Natural killer cell treated with Interleukin-12 subunit alpha and Interleukin-12 subunit beta and Interleukin-15 and Interleukin-18, amount 100 ng/mL, for 72 hours (primary cell): ENCODE measurements at regions not wholly inside any gene's neighbourhood (a gene's known extent, or its start where the extent isn't known, plus 50 kb on each side); places are given as distances from the start of the nearest gene placed in this dataset.
A peak's percentile ranks its signal among the peaks of the same experiment; 100 is the strongest.

Experiments
- ATAC-seq, 2 donors: fragments of 150-1000 bp; cut with Tn5 transposase in 1 of 2; sonication (Bioruptor Pico), chemical (Tn5 transposase) in 1 of 2; 2 replicates each; pipeline ENCODE4 v1.10.0; 2021
- DNase-seq: peaks from one replicate; pipeline ENCODE4 v3.0.0; 2022; ENCODE audit warnings: low spot score
- H3K27ac Mint-ChIP-seq, 2 donors: 1 replicate in 1 of 2; 2 replicates in 1 of 2; pipeline ENCODE4 v1.8.0; 2022; ENCODE audit warnings: mixed read lengths in 2 of 2, mild to moderate bottlenecking in 1 of 2, moderate library complexity in 1 of 2
- H3K27me3 Mint-ChIP-seq, 2 donors: 1 replicate in 1 of 2; 2 replicates in 1 of 2; pipeline ENCODE4 v1.8.0; 2022; ENCODE audit warnings: mixed read lengths in 2 of 2
- H3K36me3 Mint-ChIP-seq: one replicate; pipeline ENCODE4 v1.8.0; 2022; ENCODE audit warnings: mixed read lengths
- H3K4me1 Mint-ChIP-seq, 2 donors: 1 replicate in 1 of 2; 2 replicates in 1 of 2; pipeline ENCODE4 v1.8.0; 2022; ENCODE audit warnings: low read depth in 2 of 2, mixed read lengths in 2 of 2, mild to moderate bottlenecking in 1 of 2
- H3K4me3 Mint-ChIP-seq: one replicate; pipeline ENCODE4 v1.8.0; 2022; ENCODE audit warnings: mixed read lengths
- H3K9me3 Mint-ChIP-seq: 2 replicates; pipeline ENCODE4 v1.8.0; 2022; ENCODE audit warnings: mixed read lengths

DNA sequence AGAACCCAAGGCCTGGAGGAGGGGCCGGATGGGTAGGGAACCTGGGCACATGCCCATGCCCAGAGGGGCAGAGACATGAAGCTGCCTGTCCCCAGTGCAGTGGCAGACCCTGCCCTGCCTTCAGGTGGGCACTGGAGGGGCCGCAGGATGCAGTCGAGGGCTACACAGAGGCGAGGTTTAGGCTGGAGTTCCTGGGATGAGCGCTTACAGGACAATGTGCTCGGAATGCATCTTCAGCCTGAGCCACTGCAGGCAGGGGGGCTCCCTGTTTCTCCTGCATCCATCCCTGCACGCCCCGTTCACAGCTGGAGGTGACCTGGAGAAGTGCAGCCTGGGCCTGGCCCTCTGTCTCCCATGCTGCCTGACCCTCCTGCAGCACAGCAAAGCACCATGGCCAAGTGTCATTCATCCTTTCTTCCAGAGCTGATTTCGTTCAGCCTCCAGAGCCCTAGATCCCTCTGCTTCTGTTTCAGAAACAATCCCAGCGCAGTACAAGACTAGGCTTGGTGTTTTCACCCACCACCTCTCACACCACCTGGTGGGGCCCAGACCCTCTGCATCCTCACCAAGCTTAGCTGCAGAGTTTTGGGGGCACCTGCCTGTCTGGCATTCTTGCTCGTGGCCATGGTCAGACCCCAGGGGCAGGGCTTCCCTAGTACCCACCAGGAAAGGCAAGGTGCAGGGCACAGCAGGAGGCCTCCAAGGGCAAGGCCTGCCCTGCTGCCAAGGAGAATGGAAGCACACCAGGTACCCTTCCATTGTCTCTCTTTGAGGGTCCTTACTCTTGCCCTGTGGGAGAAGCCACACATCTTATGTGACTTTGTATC lies 311.9 kb downstream of the TCERG1L start:
- ATAC-seq (peak; percentile 39 to 40), DNase-seq (no peak)

DNA sequence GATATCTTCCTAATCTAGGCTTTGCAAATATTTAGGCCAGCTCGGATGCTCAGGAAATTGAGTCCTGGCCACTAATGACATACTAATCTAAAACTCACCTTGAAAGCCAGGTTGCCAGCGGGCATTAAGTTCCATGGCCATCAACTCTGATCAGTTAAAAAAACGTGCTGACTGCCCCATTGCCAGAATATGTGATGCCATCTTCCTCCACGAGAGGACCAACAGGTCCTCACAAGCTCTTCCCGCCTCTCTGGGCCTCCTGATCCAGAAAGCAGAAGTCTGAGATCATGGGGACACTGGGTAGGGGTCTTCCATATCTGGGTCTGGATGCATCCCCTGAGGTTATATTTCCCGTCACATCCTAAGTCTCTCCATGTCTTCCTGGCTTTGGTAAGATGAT lies 311.3 kb downstream of the TCERG1L start:
- Mint-ChIP-seq H3K4me3 (no peak overlapping the region), H3K4me1 (no peaks in the 10 kb centered on the region), H3K27ac (no peak overlapping the region), H3K36me3 (no peaks in the 10 kb centered on the region), H3K27me3 (peaks cover 4 to 9% of the 10 kb centered on the region in 2 donors), H3K9me3 (peaks cover 3% of the 10 kb centered on the region)
- no peak for DNase-seq
- ATAC-seq, result no peak

More for the DNA sequence above, 311.9 kb downstream of the TCERG1L start:
- H3K4me1 Mint-ChIP-seq, result no peaks in the 10 kb centered on the region
- H3K27ac Mint-ChIP-seq, result no peak overlapping the region
- peaks cover 3% of the 10 kb centered on the region for H3K9me3 Mint-ChIP-seq
- H3K27me3 Mint-ChIP-seq, result peaks cover 4 to 9% of the 10 kb centered on the region in 2 donors
- no peaks in the 10 kb centered on the region for H3K36me3 Mint-ChIP-seq
- H3K4me3 Mint-ChIP-seq, result no peak overlapping the region

DNA sequence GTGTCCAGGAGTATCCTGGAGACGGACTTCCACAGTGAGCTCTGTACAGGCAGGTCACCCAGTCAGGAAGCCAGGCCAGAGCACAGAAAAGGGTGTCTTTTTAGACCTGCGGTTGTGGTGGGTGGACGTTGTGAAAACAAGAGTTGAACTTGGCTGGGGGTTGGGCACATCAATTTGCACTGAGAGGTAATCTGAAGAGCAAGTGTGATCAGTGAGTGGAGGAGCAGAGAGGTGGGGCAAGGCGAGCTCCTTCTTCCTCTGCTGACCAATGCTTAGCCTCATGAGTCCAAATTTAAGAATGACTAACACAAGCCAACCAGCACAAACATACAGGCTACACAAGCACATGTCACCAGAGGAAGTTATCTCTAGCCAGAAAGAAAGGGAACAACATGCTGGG lies 310.8 kb downstream of the TCERG1L start:
- H3K36me3 Mint-ChIP-seq, result no peaks in the 10 kb centered on the region
- no peak for DNase-seq
- no peak for ATAC-seq
- H3K9me3 Mint-ChIP-seq, result peaks cover 5% of the 10 kb centered on the region
- H3K27me3 Mint-ChIP-seq, result peaks cover 4 to 9% of the 10 kb centered on the region in 2 donors
- no peak overlapping the region for H3K4me3 Mint-ChIP-seq
- H3K27ac Mint-ChIP-seq, result no peak overlapping the region
- no peaks in the 10 kb centered on the region for H3K4me1 Mint-ChIP-seq

DNA sequence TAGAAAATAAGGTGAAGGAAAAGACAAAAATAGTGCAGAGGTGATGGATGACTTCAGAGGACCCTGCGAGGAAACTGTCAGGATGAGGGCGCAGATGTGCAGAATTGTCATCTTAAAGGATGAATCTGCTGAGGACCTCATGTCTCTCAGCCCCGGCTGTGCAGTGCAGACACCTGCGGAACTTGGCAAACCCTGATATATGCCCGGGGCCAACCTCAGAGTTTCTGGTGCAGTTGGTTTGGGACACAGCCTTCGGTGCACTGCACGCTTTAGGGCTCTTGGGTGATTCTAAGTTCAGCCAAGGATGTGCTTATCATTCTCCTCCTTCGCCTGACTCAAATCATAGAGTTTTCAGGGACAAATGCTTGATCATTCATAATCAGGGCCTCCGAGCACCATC lies 310.1 kb downstream of the TCERG1L start:
- Mint-ChIP-seq H3K4me1 (no peaks in the 10 kb centered on the region), H3K4me3 (no peak overlapping the region), H3K36me3 (no peaks in the 10 kb centered on the region), H3K9me3 (peaks cover 5% of the 10 kb centered on the region), H3K27ac (no peak overlapping the region), H3K27me3 (peaks cover 2 to 9% of the 10 kb centered on the region in 2 donors)
- ATAC-seq (no peak), DNase-seq (no peak)

DNA sequence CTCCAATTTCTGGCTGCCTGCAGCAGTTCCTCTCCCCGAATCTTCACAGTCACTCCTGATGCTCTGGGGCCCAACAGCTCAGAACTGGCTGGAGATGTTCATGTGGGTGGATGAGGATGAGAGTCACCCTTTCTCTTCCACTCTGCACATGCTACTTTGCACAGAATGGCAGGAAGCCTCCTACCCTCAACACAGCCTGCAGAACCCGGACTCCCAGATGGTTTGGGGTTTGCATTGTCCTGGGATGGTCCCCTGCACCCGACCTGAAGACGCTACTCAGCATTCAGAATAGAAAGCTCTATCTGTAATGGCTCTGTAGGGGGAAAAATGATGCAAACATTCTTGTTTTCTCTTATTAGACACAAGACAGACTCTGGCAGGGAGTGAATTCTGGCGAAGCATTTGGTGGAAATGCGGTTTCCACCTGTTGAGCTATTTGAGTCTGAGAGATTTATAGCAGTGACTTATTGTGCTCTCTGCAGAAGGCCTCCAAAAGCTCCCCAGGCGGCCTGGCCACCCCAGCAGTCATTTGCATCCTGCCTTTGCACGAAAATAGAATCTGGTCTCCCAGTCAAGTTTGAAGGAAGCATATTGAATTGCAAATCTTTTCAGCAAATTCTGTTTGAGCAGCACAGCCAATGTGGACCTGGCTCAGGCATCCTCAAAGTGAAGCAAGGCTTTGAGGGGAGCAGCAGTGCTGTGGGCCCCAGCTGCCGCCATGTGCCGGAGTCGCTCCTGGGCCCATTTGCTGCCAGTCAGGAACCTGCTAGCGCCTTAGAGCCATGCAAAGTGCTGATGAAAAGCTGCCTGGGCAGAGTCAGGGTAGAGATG lies 309.3 kb downstream of the TCERG1L start:
- no peaks in the 10 kb centered on the region for H3K36me3 Mint-ChIP-seq
- no peaks in the 10 kb centered on the region for H3K4me1 Mint-ChIP-seq
- H3K4me3 Mint-ChIP-seq, result no peak overlapping the region
- H3K27ac Mint-ChIP-seq, result no peak overlapping the region
- ATAC-seq, result no peak
- no peak for DNase-seq
- H3K9me3 Mint-ChIP-seq, result peaks cover 2% of the 10 kb centered on the region
- peaks cover 0 to 10% of the 10 kb centered on the region in 2 donors for H3K27me3 Mint-ChIP-seq

DNA sequence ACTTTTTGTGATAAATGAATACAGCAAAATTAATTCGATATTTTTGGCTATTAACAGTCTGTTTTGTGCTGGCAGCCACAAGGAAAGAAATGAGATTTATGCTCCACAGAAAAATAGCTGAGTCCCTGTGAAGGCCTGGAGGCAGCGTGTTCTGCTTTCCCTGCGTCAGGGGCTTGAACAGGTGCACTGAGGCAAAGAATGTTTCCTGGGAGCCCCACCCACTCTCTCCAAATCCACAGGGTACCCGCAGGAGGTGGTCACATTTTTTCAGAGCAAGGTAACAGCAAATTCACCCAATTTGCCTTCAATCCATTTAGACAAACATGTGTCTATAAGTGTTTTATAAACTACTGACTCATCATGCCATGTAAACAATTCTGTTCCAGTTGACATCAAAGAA lies 308.1 kb downstream of the TCERG1L start:
- Mint-ChIP-seq H3K27ac (no peak overlapping the region), H3K9me3 (peaks cover 2% of the 10 kb centered on the region), H3K4me3 (no peak overlapping the region), H3K4me1 (no peaks in the 10 kb centered on the region), H3K27me3 (peaks cover 2 to 13% of the 10 kb centered on the region in 2 donors), H3K36me3 (no peaks in the 10 kb centered on the region)
- DNase-seq (no peak), ATAC-seq (no peak)

DNA sequence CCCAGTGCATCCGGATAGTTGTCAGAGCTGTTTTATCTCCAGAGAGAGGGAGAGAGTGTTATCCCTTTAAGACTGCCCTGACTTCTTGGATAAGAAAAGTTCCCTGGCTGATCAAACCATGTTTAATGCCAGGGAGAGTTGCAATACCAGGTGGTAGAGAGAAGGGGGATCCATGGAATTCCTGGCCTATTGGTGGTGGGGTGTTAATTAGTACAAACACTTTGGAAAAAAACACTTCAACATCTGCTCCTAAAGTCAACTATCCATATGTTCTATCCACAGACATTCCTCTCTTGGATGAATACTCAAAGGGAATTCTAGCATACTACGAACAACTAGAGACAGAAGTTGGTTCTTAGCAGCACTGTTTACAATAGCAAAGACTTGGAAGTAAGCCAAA lies 307.2 kb downstream of the TCERG1L start:
- Mint-ChIP-seq H3K9me3 (peaks cover 2% of the 10 kb centered on the region), H3K4me3 (no peak overlapping the region), H3K27me3 (peaks cover 2 to 13% of the 10 kb centered on the region in 2 donors), H3K27ac (no peak overlapping the region), H3K36me3 (no peaks in the 10 kb centered on the region), H3K4me1 (no peaks in the 10 kb centered on the region)
- DNase-seq (no peak), ATAC-seq (no peak)

DNA sequence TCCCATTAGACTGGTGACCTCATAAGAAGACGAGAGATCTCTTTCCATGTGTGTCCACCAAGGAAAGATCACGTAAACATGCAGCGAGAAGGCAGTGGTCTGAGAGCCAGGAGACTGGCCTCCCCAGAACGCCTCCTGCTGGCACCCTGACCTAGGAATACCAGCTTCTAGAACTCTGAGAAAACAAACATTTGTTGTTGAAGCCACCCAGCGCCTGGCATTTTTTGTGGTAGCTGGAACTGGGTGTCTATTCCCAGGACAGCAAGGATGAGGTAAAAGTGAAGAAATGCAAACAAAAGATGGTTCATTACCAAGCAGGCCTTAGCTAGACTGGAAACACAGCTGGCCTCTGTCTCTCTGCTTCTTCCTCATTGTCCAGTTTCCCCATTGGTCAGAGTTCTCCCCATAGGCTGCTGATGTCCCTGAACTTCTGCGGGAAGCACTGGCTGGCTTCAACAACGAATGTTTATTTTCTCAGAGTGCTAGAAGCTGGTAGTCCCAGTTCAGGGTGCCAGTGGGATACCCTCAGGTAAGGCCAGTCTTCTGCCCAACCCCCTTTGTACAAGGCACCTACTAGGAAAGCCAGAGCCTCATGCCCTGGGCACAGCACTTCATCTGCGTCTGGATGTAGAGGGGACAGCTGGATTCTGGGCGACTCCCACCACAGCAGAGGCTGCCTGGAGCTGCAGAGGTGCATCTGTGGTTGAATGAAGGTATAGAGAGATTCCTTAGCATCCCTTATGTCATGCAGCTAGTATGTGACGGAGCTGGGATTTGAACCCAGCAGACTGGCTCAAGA lies 304.9 kb downstream of the TCERG1L start:
- Mint-ChIP-seq H3K4me3 (no peak overlapping the region), H3K9me3 (peaks cover 2% of the 10 kb centered on the region), H3K36me3 (no peaks in the 10 kb centered on the region), H3K27me3 (peaks cover 2 to 4% of the 10 kb centered on the region in 2 donors), H3K27ac (no peak overlapping the region), H3K4me1 (no peaks in the 10 kb centered on the region)
- ATAC-seq (peak in 1 of 2 donors; percentile 40), DNase-seq (no peak)

DNA sequence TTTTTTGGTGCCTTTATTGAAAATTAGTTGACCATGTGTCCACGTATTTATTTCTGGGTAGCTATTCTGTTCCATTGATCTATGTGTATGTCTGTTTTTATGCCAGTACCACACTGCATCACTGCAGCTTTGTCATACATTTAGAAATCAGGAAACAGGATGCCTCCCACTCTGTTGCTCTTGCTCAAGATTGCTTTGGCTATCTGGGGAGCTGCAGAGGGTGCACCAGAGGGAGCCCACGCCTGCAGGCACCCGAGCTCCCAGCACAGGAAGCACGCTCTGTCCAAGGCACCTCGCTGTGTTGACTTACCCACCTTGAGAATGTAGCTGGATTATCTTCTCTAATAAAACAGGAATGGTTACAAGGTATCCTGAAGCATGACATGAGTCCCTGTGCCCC lies 301.7 kb downstream of the TCERG1L start:
- Mint-ChIP-seq H3K27me3 (peaks cover 2 to 4% of the 10 kb centered on the region in 2 donors), H3K9me3 (peaks cover 2% of the 10 kb centered on the region), H3K36me3 (no peaks in the 10 kb centered on the region), H3K4me3 (no peak overlapping the region), H3K4me1 (no peaks in the 10 kb centered on the region), H3K27ac (no peak overlapping the region)
- no peak for ATAC-seq
- no peak for DNase-seq

DNA sequence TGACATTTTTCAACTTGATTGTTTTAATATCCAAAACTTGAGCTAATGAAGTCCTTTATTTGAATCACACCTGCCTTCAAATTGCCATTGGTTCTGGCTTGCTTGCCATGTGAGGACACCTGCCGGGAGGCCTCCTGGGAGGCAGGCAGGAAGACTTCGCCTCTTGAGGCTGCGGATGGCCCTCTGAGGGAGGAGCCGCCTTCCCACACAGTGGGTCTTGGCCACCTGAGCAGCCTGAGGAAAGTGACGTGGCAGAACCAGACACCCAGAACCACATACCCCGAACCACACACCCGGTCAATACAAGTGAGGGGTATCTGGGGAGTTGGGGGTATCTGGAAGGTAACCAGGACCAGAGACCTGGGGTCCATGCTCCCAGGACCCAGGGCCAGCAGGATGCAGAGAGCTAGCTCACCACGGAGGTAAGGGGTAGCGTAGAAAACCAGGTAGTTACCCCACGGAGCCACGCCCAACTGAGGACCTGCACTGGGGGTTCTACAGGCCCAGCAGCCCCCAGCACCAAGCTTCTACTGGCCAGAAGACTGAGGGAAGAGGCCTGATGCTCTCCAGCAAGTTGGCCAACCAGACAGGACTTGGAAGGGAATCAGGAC lies 300.5 kb downstream of the TCERG1L start:
- Mint-ChIP-seq H3K9me3 (no peaks in the 10 kb centered on the region), H3K27ac (no peak overlapping the region), H3K4me3 (no peak overlapping the region), H3K4me1 (no peaks in the 10 kb centered on the region), H3K36me3 (no peaks in the 10 kb centered on the region), H3K27me3 (peaks cover 2 to 4% of the 10 kb centered on the region in 2 donors)
- no peak for DNase-seq
- ATAC-seq, result no peak

DNA sequence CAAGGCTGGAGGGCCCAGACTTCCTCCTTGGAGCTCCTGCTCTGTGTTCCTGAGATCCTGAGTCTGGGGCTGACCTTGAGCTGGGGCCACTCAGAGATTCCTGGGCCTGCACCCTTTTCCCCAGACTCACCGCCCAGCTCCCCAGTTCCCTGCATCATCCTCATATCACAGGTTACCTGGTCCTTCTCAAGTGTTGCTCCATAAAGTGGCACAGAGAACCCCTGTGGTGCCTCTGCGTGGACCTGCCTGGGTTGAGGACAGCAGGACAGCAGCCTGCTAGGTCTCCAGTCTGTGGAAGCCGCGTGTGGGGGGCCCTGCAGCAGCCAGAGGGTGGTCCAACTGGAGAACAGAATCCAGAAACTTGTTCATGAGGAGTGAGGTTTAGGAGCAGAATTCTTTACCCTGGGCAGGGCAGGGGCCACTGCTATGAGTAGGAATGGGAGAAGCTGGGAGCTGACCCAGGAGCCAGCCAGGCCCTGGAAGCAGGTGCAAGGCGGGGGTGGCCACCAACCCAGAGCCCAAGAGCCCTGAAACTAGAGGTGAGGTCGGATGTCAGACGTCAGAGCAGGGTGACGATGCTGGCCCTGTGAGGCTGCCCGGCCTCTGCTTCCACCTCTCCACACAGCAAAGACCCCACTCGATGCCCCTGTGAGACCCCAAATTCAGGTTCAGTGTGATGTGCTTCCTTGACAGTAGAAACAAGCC lies 299.4 kb downstream of the TCERG1L start:
- no peak overlapping the region for H3K4me3 Mint-ChIP-seq
- H3K36me3 Mint-ChIP-seq, result no peaks in the 10 kb centered on the region
- ATAC-seq (no peak), DNase-seq (no peak)
- no peaks in the 10 kb centered on the region for H3K4me1 Mint-ChIP-seq
- H3K27me3 Mint-ChIP-seq, result peaks cover 2 to 4% of the 10 kb centered on the region in 2 donors
- H3K9me3 Mint-ChIP-seq, result no peaks in the 10 kb centered on the region
- no peak overlapping the region for H3K27ac Mint-ChIP-seq

DNA sequence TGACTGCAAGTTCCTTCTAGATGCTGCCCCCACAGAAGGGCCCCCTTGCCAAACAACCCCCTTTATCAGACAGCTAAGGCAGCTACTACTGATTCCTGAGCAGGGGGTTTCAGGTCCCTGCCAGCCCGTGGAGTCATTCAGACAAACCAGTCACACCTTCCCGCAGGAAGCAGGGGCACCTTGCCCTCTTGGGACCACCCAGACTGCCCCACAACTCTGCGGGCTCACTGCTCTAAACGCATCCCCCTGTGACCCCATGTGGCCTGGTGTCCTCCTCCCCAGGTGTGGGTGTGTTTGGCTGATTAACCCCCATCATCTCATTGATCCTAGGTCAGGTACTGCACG lies 298.9 kb downstream of the TCERG1L start:
- no peaks in the 10 kb centered on the region for H3K36me3 Mint-ChIP-seq
- no peak overlapping the region for H3K27ac Mint-ChIP-seq
- ATAC-seq (no peak), DNase-seq (no peak)
- H3K9me3 Mint-ChIP-seq, result no peaks in the 10 kb centered on the region
- no peaks in the 10 kb centered on the region for H3K27me3 Mint-ChIP-seq
- no peak overlapping the region for H3K4me3 Mint-ChIP-seq
- no peaks in the 10 kb centered on the region for H3K4me1 Mint-ChIP-seq
